Cardiac fibroblast (primary cell): ENCODE measurements at regions not wholly inside any gene's neighbourhood (a gene's known extent, or its start where the extent isn't known, plus 50 kb on each side); places are given as distances from the start of the nearest gene placed in this dataset.

Source experiments
- DNase-seq, 2 donors: peaks; one replicate each; pipeline versions ENCODE4 v3.0.0 to v3.0.0-alpha.2; 2010; ENCODE audit warnings: low read depth in 2 of 2
- H3K4me3 ChIP-seq, 2 donors: replicated peaks in 1 of 2; 1 replicate in 1 of 2; 2 replicates in 1 of 2; pipeline ENCODE4 v1.5.1; 2011; ENCODE audit warnings: low read depth in 2 of 2, low read length in 2 of 2, mild to moderate bottlenecking in 2 of 2, moderate library complexity in 1 of 2
- CTCF ChIP-seq: IDR thresholded peaks from one replicate; pipeline ENCODE4 v1.5.1; 2011; ENCODE audit warnings: low read depth, mild to moderate bottlenecking, low read length, inconsistent platforms

GRCh38 chr12:88406905-88407304, 173.4 kb downstream of the KITLG start:
- DNase-seq, result no peak
- no peak for TF ChIP-seq CTCF
- H3K4me3 ChIP-seq, result no peak overlapping the region

GRCh38 chr12:88408823-88409222, 171.4 kb downstream of the KITLG start:
- no peak overlapping the region for H3K4me3 ChIP-seq
- TF ChIP-seq CTCF, result no peak
- no peak for DNase-seq

- DNase-seq, result no peak
- no peak overlapping the region for H3K4me3 ChIP-seq
- no peak for TF ChIP-seq CTCF
These were observed 171.0 kb downstream of the KITLG start for GRCh38 chr12:88409257-88409656.

GRCh38 chr12:88411689-88412088, 168.6 kb downstream of the KITLG start:
- peak in 1 of 2 donors; percentile 29 for DNase-seq
- no peak overlapping the region for H3K4me3 ChIP-seq

GRCh38 chr12:88413646-88414045, 166.6 kb downstream of the KITLG start:
- no peak overlapping the region for H3K4me3 ChIP-seq
- DNase-seq, result no peak
- no peak for TF ChIP-seq CTCF

More at GRCh38 chr12:88411689-88412088, 168.6 kb downstream of the KITLG start:
- TF ChIP-seq CTCF, result no peak

- no peak for DNase-seq
- peak overlapping the region in 1 of 2 donors; percentile 55 for H3K4me3 ChIP-seq
- TF ChIP-seq CTCF, result no peak
These were observed 164.1 kb downstream of the KITLG start for GRCh38 chr12:88416155-88416554.

- peak in 1 of 2 donors; percentile 47 for DNase-seq
- peak overlapping the region in 1 of 2 donors; percentile 55 for H3K4me3 ChIP-seq
- no peak for TF ChIP-seq CTCF
These were observed 163.5 kb downstream of the KITLG start for GRCh38 chr12:88416786-88417185.
